ENCODE measurements at regions not wholly inside any gene's neighbourhood (a gene's known extent, or its start where the extent isn't known, plus 50 kb on each side); places are given as distances from the start of the nearest gene placed in this dataset.

- Histone ChIP-seq H3K27ac (replicated peaks) (no peak overlapping the region), H3K27me3 (ENCODE audit: insufficient read depth, poor library complexity, severe bottlenecking) (no peaks in the 10 kb centered on the region), H3K4me3 (replicated peaks; ENCODE audit: insufficient read depth, low read length) (no peak overlapping the region)
- no peak for DNase-seq (ENCODE audit: low read depth in 1 of 2, low spot score in 1 of 2)
- TF ChIP-seq SPI1 (IDR thresholded peaks at IDR 0.05; ENCODE audit: borderline replicate concordance, low read depth): no peak
- no peak for TF ChIP-seq GABPA (IDR thresholded peaks at IDR 0.05; ENCODE audit: low read depth)
- no peak for TF ChIP-seq POLR2AphosphoS5 (IDR thresholded peaks at IDR 0.05; ENCODE audit: low read depth)
These were observed 200.9 kb upstream of the MSX2 start for GRCh38 chr5:174523311-174524071.

- Histone ChIP-seq H3K27me3 (ENCODE audit: insufficient read depth, poor library complexity, severe bottlenecking) (no peaks in the 10 kb centered on the region), H3K4me3 (replicated peaks; ENCODE audit: insufficient read depth, low read length) (no peak overlapping the region), H3K27ac (replicated peaks) (no peak overlapping the region)
- TF ChIP-seq REST (IDR thresholded peaks at IDR 0.05; ENCODE audit: insufficient replicate concordance, low read depth): no peak
- no peak for TF ChIP-seq POLR2AphosphoS5 (IDR thresholded peaks at IDR 0.05; ENCODE audit: low read depth)
- no peak for TF ChIP-seq GABPA (IDR thresholded peaks at IDR 0.05; ENCODE audit: low read depth)
- no peak for TF ChIP-seq CTCF (IDR thresholded peaks at IDR 0.05; ENCODE audit: insufficient read depth, low read length)
- no peak for TF ChIP-seq SPI1 (IDR thresholded peaks at IDR 0.05; ENCODE audit: borderline replicate concordance, low read depth)
- no peak for DNase-seq (ENCODE audit: low read depth in 1 of 2, low spot score in 1 of 2)
These were observed 200.0 kb upstream of the MSX2 start for GRCh38 chr5:174524351-174524750.

GRCh38 chr5:174526177-174526576 is 198.2 kb upstream of the MSX2 start:
- no peak for TF ChIP-seq POLR2AphosphoS5 (IDR thresholded peaks at IDR 0.05; ENCODE audit: low read depth)
- no peak for TF ChIP-seq REST (IDR thresholded peaks at IDR 0.05; ENCODE audit: insufficient replicate concordance, low read depth)
- TF ChIP-seq GABPA (IDR thresholded peaks at IDR 0.05; ENCODE audit: low read depth): no peak
- TF ChIP-seq CTCF (IDR thresholded peaks at IDR 0.05; ENCODE audit: insufficient read depth, low read length): no peak
- TF ChIP-seq SPI1 (IDR thresholded peaks at IDR 0.05; ENCODE audit: borderline replicate concordance, low read depth): no peak
- DNase-seq (ENCODE audit: low read depth in 1 of 2, low spot score in 1 of 2): no peak
- Histone ChIP-seq H3K27ac (replicated peaks) (no peak overlapping the region), H3K27me3 (ENCODE audit: insufficient read depth, poor library complexity, severe bottlenecking) (no peaks in the 10 kb centered on the region), H3K4me3 (replicated peaks; ENCODE audit: insufficient read depth, low read length) (no peak overlapping the region)

- Histone ChIP-seq H3K27ac (replicated peaks) (no peak overlapping the region), H3K27me3 (ENCODE audit: insufficient read depth, poor library complexity, severe bottlenecking) (no peaks in the 10 kb centered on the region), H3K4me3 (replicated peaks; ENCODE audit: insufficient read depth, low read length) (no peak overlapping the region)
- TF ChIP-seq SPI1 (IDR thresholded peaks at IDR 0.05; ENCODE audit: borderline replicate concordance, low read depth) (peak; percentile 27; the same call in 1 of the 2 replicates), REST (IDR thresholded peaks at IDR 0.05; ENCODE audit: insufficient replicate concordance, low read depth) (no peak)
- DNase-seq (ENCODE audit: low read depth in 1 of 2, low spot score in 1 of 2): peak; percentile 8 to 54
These were observed 196.4 kb upstream of the MSX2 start for GRCh38 chr5:174527916-174528540.
